ENCODE measurements at regions not wholly inside any gene's neighbourhood (a gene's known extent, or its start where the extent isn't known, plus 50 kb on each side); places are given as distances from the start of the nearest gene placed in this dataset.

DNA sequence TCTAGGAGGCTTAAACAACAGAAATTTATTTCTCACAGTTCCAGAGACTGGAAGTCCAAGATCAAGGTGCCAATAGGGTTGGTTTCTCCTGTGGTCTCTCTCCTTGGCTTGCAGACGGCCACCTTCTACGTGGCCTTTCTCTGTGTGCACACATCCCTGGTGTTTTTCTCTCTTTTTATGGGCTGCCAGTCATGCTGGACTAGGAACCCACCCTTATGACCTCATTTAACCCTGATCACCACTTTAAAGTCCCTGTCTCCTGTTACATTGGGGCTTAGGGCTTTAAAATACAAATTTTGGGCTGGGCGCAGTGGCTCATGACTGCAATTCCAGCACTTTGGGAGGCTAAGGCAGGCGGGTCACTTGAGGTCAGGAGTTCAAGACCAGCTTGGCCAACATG, 157.1 kb downstream of the TLE1 start:
- Histone ChIP-seq H3K9me2 (replicated peaks; ENCODE audit: low read depth, low read length) (no peaks in the 10 kb centered on the region), H2AFZ (ENCODE audit: low read length) (no peak overlapping the region), H3K9ac (ENCODE audit: low read depth, low read length, poor library complexity, severe bottlenecking) (no peak overlapping the region), H3K36me3 (ENCODE audit: insufficient read depth, low read length) (no peaks in the 10 kb centered on the region), H3K27me3 (ENCODE audit: insufficient read depth, low read length, poor library complexity, severe bottlenecking) (no peaks in the 10 kb centered on the region), H4K20me1 (ENCODE audit: insufficient read depth, low read length, poor library complexity, severe bottlenecking) (no peaks in the 10 kb centered on the region), H3K4me2 (ENCODE audit: low read depth, low read length, poor library complexity, severe bottlenecking) (no peak overlapping the region), H3K9me3 (ENCODE audit: insufficient read depth, low read depth, low read length) (no peaks in the 10 kb centered on the region), H3F3A (ENCODE audit: low read depth) (no peaks in the 10 kb centered on the region), H3K79me2 (ENCODE audit: insufficient read depth, low read length) (no peaks in the 10 kb centered on the region), H3K4me3 (ENCODE audit: low read length, poor library complexity, severe bottlenecking) (no peak overlapping the region), H3K4me1 (ENCODE audit: insufficient read depth, low read length, poor library complexity, severe bottlenecking) (no peaks in the 10 kb centered on the region)
- TF ChIP-seq, protein P1, sequence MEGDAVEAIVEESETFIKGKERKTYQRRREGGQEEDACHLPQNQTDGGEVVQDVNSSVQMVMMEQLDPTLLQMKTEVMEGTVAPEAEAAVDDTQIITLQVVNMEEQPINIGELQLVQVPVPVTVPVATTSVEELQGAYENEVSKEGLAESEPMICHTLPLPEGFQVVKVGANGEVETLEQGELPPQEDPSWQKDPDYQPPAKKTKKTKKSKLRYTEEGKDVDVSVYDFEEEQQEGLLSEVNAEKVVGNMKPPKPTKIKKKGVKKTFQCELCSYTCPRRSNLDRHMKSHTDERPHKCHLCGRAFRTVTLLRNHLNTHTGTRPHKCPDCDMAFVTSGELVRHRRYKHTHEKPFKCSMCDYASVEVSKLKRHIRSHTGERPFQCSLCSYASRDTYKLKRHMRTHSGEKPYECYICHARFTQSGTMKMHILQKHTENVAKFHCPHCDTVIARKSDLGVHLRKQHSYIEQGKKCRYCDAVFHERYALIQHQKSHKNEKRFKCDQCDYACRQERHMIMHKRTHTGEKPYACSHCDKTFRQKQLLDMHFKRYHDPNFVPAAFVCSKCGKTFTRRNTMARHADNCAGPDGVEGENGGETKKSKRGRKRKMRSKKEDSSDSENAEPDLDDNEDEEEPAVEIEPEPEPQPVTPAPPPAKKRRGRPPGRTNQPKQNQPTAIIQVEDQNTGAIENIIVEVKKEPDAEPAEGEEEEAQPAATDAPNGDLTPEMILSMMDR (conservative IDR thresholded peaks at IDR 0.05; ENCODE audit: low read length) = no peak
- TF ChIP-seq EZH2phosphoT487 (IDR thresholded peaks at IDR 0.05; ENCODE audit: borderline replicate concordance) = no peak

DNA sequence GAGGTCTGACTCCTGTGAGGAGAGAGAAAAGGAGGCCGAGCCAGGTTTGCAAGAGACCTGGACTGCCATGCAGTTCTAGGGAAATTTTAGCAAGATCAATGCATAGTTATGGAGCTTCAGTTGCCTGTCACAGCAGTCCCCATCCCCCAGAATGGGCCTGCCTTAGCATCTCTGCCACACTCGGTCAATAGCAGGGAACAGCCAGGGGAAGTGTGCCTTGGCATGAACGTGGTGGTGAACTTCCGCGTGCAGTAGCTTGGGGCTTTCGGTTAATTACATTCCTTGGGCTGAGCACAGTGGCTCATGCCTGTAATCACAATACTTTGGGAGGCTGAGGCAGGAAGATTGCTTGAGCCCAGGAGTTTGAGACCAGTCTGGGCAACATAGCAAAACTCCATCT, 157.8 kb downstream of the TLE1 start:
- Histone ChIP-seq H4K20me1 (ENCODE audit: insufficient read depth, low read length, poor library complexity, severe bottlenecking) (no peaks in the 10 kb centered on the region), H3K4me1 (ENCODE audit: insufficient read depth, low read length, poor library complexity, severe bottlenecking) (no peaks in the 10 kb centered on the region), H3K79me2 (ENCODE audit: insufficient read depth, low read length) (no peaks in the 10 kb centered on the region), H3K4me2 (ENCODE audit: low read depth, low read length, poor library complexity, severe bottlenecking) (no peak overlapping the region), H3K27me3 (ENCODE audit: insufficient read depth, low read length, poor library complexity, severe bottlenecking) (no peaks in the 10 kb centered on the region), H3F3A (ENCODE audit: low read depth) (no peaks in the 10 kb centered on the region), H3K9me3 (ENCODE audit: insufficient read depth, low read depth, low read length) (no peaks in the 10 kb centered on the region), H2AFZ (ENCODE audit: low read length) (no peak overlapping the region), H3K9me2 (replicated peaks; ENCODE audit: low read depth, low read length) (no peaks in the 10 kb centered on the region), H3K9ac (ENCODE audit: low read depth, low read length, poor library complexity, severe bottlenecking) (no peak overlapping the region), H3K4me3 (ENCODE audit: low read length, poor library complexity, severe bottlenecking) (no peak overlapping the region), H3K36me3 (ENCODE audit: insufficient read depth, low read length) (no peaks in the 10 kb centered on the region)
- TF ChIP-seq EZH2phosphoT487 (IDR thresholded peaks at IDR 0.05; ENCODE audit: borderline replicate concordance) = no peak
- TF ChIP-seq, protein P1 (conservative IDR thresholded peaks at IDR 0.05; ENCODE audit: low read length) = no peak

DNA sequence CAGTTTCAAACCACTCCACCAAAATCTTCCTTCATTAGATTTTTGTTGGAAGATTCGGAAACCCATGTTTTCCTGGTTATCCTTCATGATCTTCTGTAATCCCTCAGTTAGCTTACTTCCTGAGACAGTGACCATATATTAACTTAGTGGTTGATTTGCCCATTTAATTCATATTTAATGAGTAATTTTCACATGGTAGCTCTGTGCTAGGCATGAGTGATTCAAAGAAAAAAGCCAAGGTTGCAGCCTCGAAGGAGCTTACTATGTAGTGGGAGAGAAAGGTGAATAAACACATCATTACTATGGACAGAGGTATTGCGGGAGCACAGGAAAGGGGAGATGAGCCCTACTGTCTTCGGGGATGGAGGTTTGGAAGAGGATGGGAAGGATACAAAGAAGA, 158.5 kb downstream of the TLE1 start:
- Histone ChIP-seq H3K9ac (ENCODE audit: low read depth, low read length, poor library complexity, severe bottlenecking) (no peak overlapping the region), H3K36me3 (ENCODE audit: insufficient read depth, low read length) (no peaks in the 10 kb centered on the region), H3F3A (ENCODE audit: low read depth) (no peaks in the 10 kb centered on the region), H3K27me3 (ENCODE audit: insufficient read depth, low read length, poor library complexity, severe bottlenecking) (no peaks in the 10 kb centered on the region), H3K4me3 (ENCODE audit: low read length, poor library complexity, severe bottlenecking) (no peak overlapping the region), H3K4me2 (ENCODE audit: low read depth, low read length, poor library complexity, severe bottlenecking) (no peak overlapping the region), H3K9me2 (replicated peaks; ENCODE audit: low read depth, low read length) (no peaks in the 10 kb centered on the region), H3K4me1 (ENCODE audit: insufficient read depth, low read length, poor library complexity, severe bottlenecking) (no peaks in the 10 kb centered on the region), H3K79me2 (ENCODE audit: insufficient read depth, low read length) (no peaks in the 10 kb centered on the region), H3K9me3 (ENCODE audit: insufficient read depth, low read depth, low read length) (no peaks in the 10 kb centered on the region), H2AFZ (ENCODE audit: low read length) (no peak overlapping the region), H4K20me1 (ENCODE audit: insufficient read depth, low read length, poor library complexity, severe bottlenecking) (no peaks in the 10 kb centered on the region)
- TF ChIP-seq, protein P1 (conservative IDR thresholded peaks at IDR 0.05; ENCODE audit: low read length) = no peak
- TF ChIP-seq EZH2phosphoT487 (IDR thresholded peaks at IDR 0.05; ENCODE audit: borderline replicate concordance) = no peak

All from Loucy (cell line).